Fibroblast of the aortic adventitia (primary cell): ENCODE measurements at regions not wholly inside any gene's neighbourhood (a gene's known extent, or its start where the extent isn't known, plus 50 kb on each side); places are given as distances from the start of the nearest gene placed in this dataset.

Experiments used
- DNase-seq: peaks from one replicate; pipeline ENCODE4 v3.0.0-alpha.2; 2010; ENCODE audit warnings: low read depth
- H3K4me3 ChIP-seq: 2 replicates; pipeline ENCODE4 v1.5.1; 2011; ENCODE audit warnings: low read depth, mild to moderate bottlenecking, control low read depth, low read length, moderate library complexity
- CTCF ChIP-seq: IDR thresholded peaks from 2 replicates; pipeline ENCODE4 v1.5.1; 2011; ENCODE audit warnings: mild to moderate bottlenecking, low read length, control low read depth, inconsistent platforms; ENCODE audit not compliant: insufficient read depth

GRCh38 chrX:78437621-78438020 lies 110.2 kb upstream of the CYSLTR1 start:
- DNase-seq: no peak
- H3K4me3 ChIP-seq: no peak overlapping the region
- TF ChIP-seq CTCF: no peak

GRCh38 chrX:78429172-78429571 lies 101.8 kb upstream of the CYSLTR1 start:
- TF ChIP-seq CTCF: no peak
- no peak overlapping the region for H3K4me3 ChIP-seq
- DNase-seq: no peak

- TF ChIP-seq CTCF: no peak
- DNase-seq: no peak
- H3K4me3 ChIP-seq: no peak overlapping the region
Observed at GRCh38 chrX:78388663-78389062, 61.3 kb upstream of the CYSLTR1 start.

- DNase-seq: no peak
- no peak for TF ChIP-seq CTCF
- H3K4me3 ChIP-seq: no peak overlapping the region
Observed at GRCh38 chrX:78387364-78387763, 60.0 kb upstream of the CYSLTR1 start.

- no peak for TF ChIP-seq CTCF
- no peak overlapping the region for H3K4me3 ChIP-seq
- DNase-seq: no peak
Observed at GRCh38 chrX:78384486-78384885, 57.1 kb upstream of the CYSLTR1 start.

- no peak for TF ChIP-seq CTCF
- DNase-seq: no peak
- H3K4me3 ChIP-seq: no peak overlapping the region
Observed at GRCh38 chrX:78383594-78383993, 56.2 kb upstream of the CYSLTR1 start.

- no peak for TF ChIP-seq CTCF
- no peak overlapping the region for H3K4me3 ChIP-seq
- peak; percentile 34 for DNase-seq
Observed at GRCh38 chrX:78378476-78379115, 51.2 kb upstream of the CYSLTR1 start.
